ENCODE measurements at regions not wholly inside any gene's neighbourhood (a gene's known extent, or its start where the extent isn't known, plus 50 kb on each side); places are given as distances from the start of the nearest gene placed in this dataset.
"Not testable (repeated sequence)": the region's sequence is repeated elsewhere in the genome, so short reads cannot be mapped to it uniquely, and the experiment has no call there.

GRCh38 chr2:111662039-111662770 lies 221.8 kb downstream of the ANAPC1 start:
- DNase-seq, result no peak

- DNase-seq, result no peak
Observed at GRCh38 chr2:111662771-111663470, 221.1 kb downstream of the ANAPC1 start.

GRCh38 chr2:111663471-111664274 lies 220.3 kb downstream of the ANAPC1 start:
- no peak for DNase-seq

- no peak for DNase-seq
Observed at GRCh38 chr2:111664275-111664850, 219.6 kb downstream of the ANAPC1 start.

GRCh38 chr2:111665011-111665410 lies 219.0 kb downstream of the ANAPC1 start:
- DNase-seq, result no peak

- no peak for DNase-seq
Observed at GRCh38 chr2:111665551-111666116, 218.4 kb downstream of the ANAPC1 start.

GRCh38 chr2:111666160-111666559 lies 217.8 kb downstream of the ANAPC1 start:
- DNase-seq, result no peak

- DNase-seq, result no peak
Observed at GRCh38 chr2:111667001-111667400, 217.0 kb downstream of the ANAPC1 start.

- DNase-seq, result no peak
Observed at GRCh38 chr2:111667542-111668273, 216.3 kb downstream of the ANAPC1 start.

GRCh38 chr2:111668274-111668616 lies 215.7 kb downstream of the ANAPC1 start:
- DNase-seq, result no peak

- DNase-seq, result no peak
Observed at GRCh38 chr2:111668741-111669140, 215.3 kb downstream of the ANAPC1 start.

GRCh38 chr2:111669928-111670695 lies 213.9 kb downstream of the ANAPC1 start:
- no peak for DNase-seq

GRCh38 chr2:111670776-111671175 lies 213.2 kb downstream of the ANAPC1 start:
- DNase-seq, result no peak

- DNase-seq, result no peak
Observed at GRCh38 chr2:111671426-111672150, 212.4 kb downstream of the ANAPC1 start.

GRCh38 chr2:111672641-111673040 lies 211.4 kb downstream of the ANAPC1 start:
- DNase-seq, result not testable (repeated sequence)

GRCh38 chr2:111673526-111673925 lies 210.5 kb downstream of the ANAPC1 start:
- no peak for DNase-seq

- DNase-seq, result no peak
Observed at GRCh38 chr2:111675419-111676194, 208.4 kb downstream of the ANAPC1 start.

GRCh38 chr2:111676291-111676822 lies 207.6 kb downstream of the ANAPC1 start:
- no peak for DNase-seq

- DNase-seq, result no peak
Observed at GRCh38 chr2:111678161-111678560, 205.8 kb downstream of the ANAPC1 start.

GRCh38 chr2:111678651-111679050 lies 205.3 kb downstream of the ANAPC1 start:
- DNase-seq, result no peak

All from DMS153 (cell line).